H1 (cell line): ENCODE measurements at regions not wholly inside any gene's neighbourhood (a gene's known extent, or its start where the extent isn't known, plus 50 kb on each side); places are given as distances from the start of the nearest gene placed in this dataset.

Experiments
- EZH2 ChIP-seq: fragments of 200-600 bp; sonication (generic); IDR thresholded peaks from 2 replicates; pipeline ENCODE4 v1.7.1; 2012; ENCODE audit warnings: low read depth, mild to moderate bottlenecking, moderate library complexity, low read length, inconsistent platforms; ENCODE audit not compliant: severe bottlenecking
- KDM1A ChIP-seq: fragments of 200-600, 300-600 bp; sonication (generic); IDR thresholded peaks from 2 replicates; pipeline ENCODE4 v1.7.1; 2016; ENCODE audit warnings: mild to moderate bottlenecking, low read length, borderline replicate concordance
- SUZ12 ChIP-seq: fragments of 200-600 bp; sonication (generic); IDR thresholded peaks from 2 replicates; pipeline ENCODE4 v1.6.1; 2012; ENCODE audit warnings: mild to moderate bottlenecking, inconsistent platforms, low read length, moderate library complexity, mixed read lengths
- TF ChIP-seq, protein P1 (sequence below): fragments of 300-600 bp; sonication (generic); IDR thresholded peaks from 2 replicates; pipeline ENCODE4 v1.7.1; 2012; ENCODE audit warnings: low read length, moderate library complexity, mild to moderate bottlenecking, inconsistent platforms; ENCODE audit not compliant: insufficient replicate concordance

DNA sequence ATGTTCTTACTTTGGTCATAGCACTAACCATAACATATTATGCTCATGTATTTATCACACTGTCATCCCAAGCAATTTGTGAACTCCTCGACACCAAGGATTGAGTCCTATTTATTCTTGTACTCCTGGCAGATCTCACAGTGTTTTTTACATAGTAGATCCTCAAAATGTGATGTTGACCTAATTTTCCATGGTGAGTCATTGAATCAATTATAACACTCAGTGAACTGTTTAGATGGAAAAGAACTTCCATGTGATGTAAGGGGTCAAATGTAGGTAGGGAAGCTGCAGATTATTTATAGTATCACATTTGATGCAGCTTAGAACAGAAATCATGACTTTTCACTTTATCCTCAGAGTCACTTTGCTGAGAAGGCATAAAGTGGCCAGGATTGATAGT is 281.9 kb upstream of the ADAMTS5 start (continued):
- TF ChIP-seq, protein P1, sequence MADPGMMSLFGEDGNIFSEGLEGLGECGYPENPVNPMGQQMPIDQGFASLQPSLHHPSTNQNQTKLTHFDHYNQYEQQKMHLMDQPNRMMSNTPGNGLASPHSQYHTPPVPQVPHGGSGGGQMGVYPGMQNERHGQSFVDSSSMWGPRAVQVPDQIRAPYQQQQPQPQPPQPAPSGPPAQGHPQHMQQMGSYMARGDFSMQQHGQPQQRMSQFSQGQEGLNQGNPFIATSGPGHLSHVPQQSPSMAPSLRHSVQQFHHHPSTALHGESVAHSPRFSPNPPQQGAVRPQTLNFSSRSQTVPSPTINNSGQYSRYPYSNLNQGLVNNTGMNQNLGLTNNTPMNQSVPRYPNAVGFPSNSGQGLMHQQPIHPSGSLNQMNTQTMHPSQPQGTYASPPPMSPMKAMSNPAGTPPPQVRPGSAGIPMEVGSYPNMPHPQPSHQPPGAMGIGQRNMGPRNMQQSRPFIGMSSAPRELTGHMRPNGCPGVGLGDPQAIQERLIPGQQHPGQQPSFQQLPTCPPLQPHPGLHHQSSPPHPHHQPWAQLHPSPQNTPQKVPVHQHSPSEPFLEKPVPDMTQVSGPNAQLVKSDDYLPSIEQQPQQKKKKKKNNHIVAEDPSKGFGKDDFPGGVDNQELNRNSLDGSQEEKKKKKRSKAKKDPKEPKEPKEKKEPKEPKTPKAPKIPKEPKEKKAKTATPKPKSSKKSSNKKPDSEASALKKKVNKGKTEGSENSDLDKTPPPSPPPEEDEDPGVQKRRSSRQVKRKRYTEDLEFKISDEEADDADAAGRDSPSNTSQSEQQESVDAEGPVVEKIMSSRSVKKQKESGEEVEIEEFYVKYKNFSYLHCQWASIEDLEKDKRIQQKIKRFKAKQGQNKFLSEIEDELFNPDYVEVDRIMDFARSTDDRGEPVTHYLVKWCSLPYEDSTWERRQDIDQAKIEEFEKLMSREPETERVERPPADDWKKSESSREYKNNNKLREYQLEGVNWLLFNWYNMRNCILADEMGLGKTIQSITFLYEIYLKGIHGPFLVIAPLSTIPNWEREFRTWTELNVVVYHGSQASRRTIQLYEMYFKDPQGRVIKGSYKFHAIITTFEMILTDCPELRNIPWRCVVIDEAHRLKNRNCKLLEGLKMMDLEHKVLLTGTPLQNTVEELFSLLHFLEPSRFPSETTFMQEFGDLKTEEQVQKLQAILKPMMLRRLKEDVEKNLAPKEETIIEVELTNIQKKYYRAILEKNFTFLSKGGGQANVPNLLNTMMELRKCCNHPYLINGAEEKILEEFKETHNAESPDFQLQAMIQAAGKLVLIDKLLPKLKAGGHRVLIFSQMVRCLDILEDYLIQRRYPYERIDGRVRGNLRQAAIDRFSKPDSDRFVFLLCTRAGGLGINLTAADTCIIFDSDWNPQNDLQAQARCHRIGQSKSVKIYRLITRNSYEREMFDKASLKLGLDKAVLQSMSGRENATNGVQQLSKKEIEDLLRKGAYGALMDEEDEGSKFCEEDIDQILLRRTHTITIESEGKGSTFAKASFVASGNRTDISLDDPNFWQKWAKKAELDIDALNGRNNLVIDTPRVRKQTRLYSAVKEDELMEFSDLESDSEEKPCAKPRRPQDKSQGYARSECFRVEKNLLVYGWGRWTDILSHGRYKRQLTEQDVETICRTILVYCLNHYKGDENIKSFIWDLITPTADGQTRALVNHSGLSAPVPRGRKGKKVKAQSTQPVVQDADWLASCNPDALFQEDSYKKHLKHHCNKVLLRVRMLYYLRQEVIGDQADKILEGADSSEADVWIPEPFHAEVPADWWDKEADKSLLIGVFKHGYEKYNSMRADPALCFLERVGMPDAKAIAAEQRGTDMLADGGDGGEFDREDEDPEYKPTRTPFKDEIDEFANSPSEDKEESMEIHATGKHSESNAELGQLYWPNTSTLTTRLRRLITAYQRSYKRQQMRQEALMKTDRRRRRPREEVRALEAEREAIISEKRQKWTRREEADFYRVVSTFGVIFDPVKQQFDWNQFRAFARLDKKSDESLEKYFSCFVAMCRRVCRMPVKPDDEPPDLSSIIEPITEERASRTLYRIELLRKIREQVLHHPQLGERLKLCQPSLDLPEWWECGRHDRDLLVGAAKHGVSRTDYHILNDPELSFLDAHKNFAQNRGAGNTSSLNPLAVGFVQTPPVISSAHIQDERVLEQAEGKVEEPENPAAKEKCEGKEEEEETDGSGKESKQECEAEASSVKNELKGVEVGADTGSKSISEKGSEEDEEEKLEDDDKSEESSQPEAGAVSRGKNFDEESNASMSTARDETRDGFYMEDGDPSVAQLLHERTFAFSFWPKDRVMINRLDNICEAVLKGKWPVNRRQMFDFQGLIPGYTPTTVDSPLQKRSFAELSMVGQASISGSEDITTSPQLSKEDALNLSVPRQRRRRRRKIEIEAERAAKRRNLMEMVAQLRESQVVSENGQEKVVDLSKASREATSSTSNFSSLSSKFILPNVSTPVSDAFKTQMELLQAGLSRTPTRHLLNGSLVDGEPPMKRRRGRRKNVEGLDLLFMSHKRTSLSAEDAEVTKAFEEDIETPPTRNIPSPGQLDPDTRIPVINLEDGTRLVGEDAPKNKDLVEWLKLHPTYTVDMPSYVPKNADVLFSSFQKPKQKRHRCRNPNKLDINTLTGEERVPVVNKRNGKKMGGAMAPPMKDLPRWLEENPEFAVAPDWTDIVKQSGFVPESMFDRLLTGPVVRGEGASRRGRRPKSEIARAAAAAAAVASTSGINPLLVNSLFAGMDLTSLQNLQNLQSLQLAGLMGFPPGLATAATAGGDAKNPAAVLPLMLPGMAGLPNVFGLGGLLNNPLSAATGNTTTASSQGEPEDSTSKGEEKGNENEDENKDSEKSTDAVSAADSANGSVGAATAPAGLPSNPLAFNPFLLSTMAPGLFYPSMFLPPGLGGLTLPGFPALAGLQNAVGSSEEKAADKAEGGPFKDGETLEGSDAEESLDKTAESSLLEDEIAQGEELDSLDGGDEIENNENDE, result no peak
- TF ChIP-seq EZH2 (no peak), KDM1A (no peak), SUZ12 (no peak)
